Activated T-cell treated with anti-CD3 and anti-CD28 coated beads, Interleukin-2, amount 50 U/mL, for 72 hours (primary cell): ENCODE measurements at regions not wholly inside any gene's neighbourhood (a gene's known extent, or its start where the extent isn't known, plus 50 kb on each side); places are given as distances from the start of the nearest gene placed in this dataset.

ENCODE experiments used
- ATAC-seq, 2 donors: fragments of 150-1000 bp; cut with Tn5 transposase; replicated peaks in 1 of 2; 2 replicates each; pipeline ENCODE4 v1.10.0; 2021; ENCODE audit warnings: moderate library complexity in 2 of 2, mild to moderate bottlenecking in 1 of 2
- DNase-seq, 2 donors: peaks; one replicate each; pipeline ENCODE4 v3.0.0; 2021 to 2022; ENCODE audit warnings: mixed read lengths in 1 of 2
- H3K27ac Mint-ChIP-seq: one replicate; pipeline ENCODE4 v1.8.0; 2022; ENCODE audit warnings: mild to moderate bottlenecking, moderate library complexity, mixed read lengths
- H3K27me3 Mint-ChIP-seq: one replicate; pipeline ENCODE4 v1.8.0; 2022; ENCODE audit warnings: low read depth, mixed read lengths
- H3K36me3 Mint-ChIP-seq, 2 donors: one replicate each; pipeline ENCODE4 v1.8.0; 2022; ENCODE audit warnings: mixed read lengths in 2 of 2, mild to moderate bottlenecking in 1 of 2; ENCODE audit not compliant: insufficient read depth in 2 of 2
- H3K4me1 Mint-ChIP-seq: one replicate; pipeline ENCODE4 v1.8.0; 2022; ENCODE audit warnings: low read depth, mixed read lengths
- H3K4me3 Mint-ChIP-seq, 2 donors: one replicate each; pipeline ENCODE4 v1.8.0; 2022; ENCODE audit warnings: mild to moderate bottlenecking in 2 of 2, mixed read lengths in 2 of 2, moderate library complexity in 2 of 2
- H3K9me3 Mint-ChIP-seq, 2 donors: one replicate each; pipeline ENCODE4 v1.8.0; 2022; ENCODE audit warnings: mixed read lengths in 2 of 2

DNA sequence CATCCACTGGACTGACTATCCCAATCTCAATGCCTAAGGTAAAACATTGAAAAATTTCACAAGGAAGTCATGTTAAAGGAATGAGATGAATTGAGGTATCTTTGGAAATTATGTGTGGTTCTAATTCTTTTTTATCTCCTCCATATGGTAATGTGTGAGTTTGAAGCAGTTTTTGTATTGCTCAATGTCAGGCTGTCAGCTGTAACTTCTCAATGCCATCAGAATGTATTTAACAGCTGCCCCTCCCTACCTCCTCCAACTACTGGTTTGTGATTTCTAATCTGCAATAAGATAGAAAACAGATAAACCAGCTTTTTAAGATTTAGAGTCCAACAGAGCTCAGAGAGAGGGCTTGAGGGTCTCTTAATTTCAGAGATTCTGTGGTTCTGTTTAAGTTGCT, 1005.8 kb upstream of the ADGRB3 start:
- Mint-ChIP-seq H3K4me1 (no peaks in the 10 kb centered on the region), H3K27ac (no peak overlapping the region), H3K27me3 (no peaks in the 10 kb centered on the region), H3K4me3 (no peak overlapping the region), H3K9me3 (peaks cover 5% of the 10 kb centered on the region in 2 donors), H3K36me3 (no peaks in the 10 kb centered on the region)
- DNase-seq (no peak), ATAC-seq (no peak)

- Mint-ChIP-seq H3K27me3 (no peaks in the 10 kb centered on the region), H3K9me3 (peaks cover 6 to 14% of the 10 kb centered on the region in 2 donors), H3K36me3 (no peaks in the 10 kb centered on the region), H3K4me1 (no peaks in the 10 kb centered on the region), H3K27ac (no peak overlapping the region), H3K4me3 (no peak overlapping the region)
- ATAC-seq (no peak), DNase-seq (no peak)
These were observed 1019.3 kb upstream of the ADGRB3 start for GRCh38 chr6:67615796-67616195.

GRCh38 chr6:67608099-67608749, 1026.9 kb upstream of the ADGRB3 start:
- no peaks in the 10 kb centered on the region for H3K27me3 Mint-ChIP-seq
- peaks cover 0 to 4% of the 10 kb centered on the region in 2 donors for H3K36me3 Mint-ChIP-seq
- no peak overlapping the region for H3K27ac Mint-ChIP-seq
- peaks cover 3 to 13% of the 10 kb centered on the region in 2 donors for H3K9me3 Mint-ChIP-seq
- H3K4me3 Mint-ChIP-seq, result no peak overlapping the region
- DNase-seq (no peak), ATAC-seq (no peak)
- H3K4me1 Mint-ChIP-seq, result no peaks in the 10 kb centered on the region

GRCh38 chr6:67606906-67607828, 1027.9 kb upstream of the ADGRB3 start:
- H3K4me3 Mint-ChIP-seq, result no peak overlapping the region
- H3K4me1 Mint-ChIP-seq, result no peaks in the 10 kb centered on the region
- ATAC-seq, result no peak
- no peak overlapping the region for H3K27ac Mint-ChIP-seq
- peaks cover 0 to 4% of the 10 kb centered on the region in 2 donors for H3K36me3 Mint-ChIP-seq
- no peaks in the 10 kb centered on the region for H3K27me3 Mint-ChIP-seq
- DNase-seq, result no peak
- peaks cover 0 to 9% of the 10 kb centered on the region in 2 donors for H3K9me3 Mint-ChIP-seq

GRCh38 chr6:67594366-67594765, 1040.7 kb upstream of the ADGRB3 start:
- Mint-ChIP-seq H3K36me3 (peaks cover 0 to 2% of the 10 kb centered on the region in 2 donors), H3K27ac (no peak overlapping the region), H3K4me1 (no peaks in the 10 kb centered on the region), H3K27me3 (no peaks in the 10 kb centered on the region), H3K9me3 (peaks cover 4 to 8% of the 10 kb centered on the region in 2 donors), H3K4me3 (no peak overlapping the region)
- DNase-seq (no peak), ATAC-seq (no peak)

DNA sequence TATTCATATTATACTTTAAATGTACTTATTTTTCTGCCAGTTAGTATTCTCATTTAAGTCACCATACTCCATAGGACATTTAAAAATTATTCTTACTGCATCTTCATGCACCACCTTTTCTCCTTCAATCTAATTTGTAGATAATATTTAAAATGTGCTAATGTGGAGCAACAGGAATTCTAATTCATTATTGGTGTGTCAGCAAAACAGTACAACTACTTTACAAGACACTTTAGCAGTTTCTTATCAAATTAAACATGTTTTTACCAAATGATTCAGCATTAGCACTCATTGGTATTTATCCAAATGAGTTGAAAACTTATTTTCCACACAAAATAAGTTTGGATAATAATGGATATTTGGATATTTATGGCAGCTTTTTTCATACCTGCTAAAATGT, 1041.8 kb upstream of the ADGRB3 start:
- Mint-ChIP-seq H3K4me3 (no peak overlapping the region), H3K4me1 (no peaks in the 10 kb centered on the region), H3K27ac (no peak overlapping the region), H3K27me3 (no peaks in the 10 kb centered on the region), H3K9me3 (peaks cover 4 to 8% of the 10 kb centered on the region in 2 donors), H3K36me3 (peaks cover 0 to 2% of the 10 kb centered on the region in 2 donors)
- DNase-seq (no peak), ATAC-seq (no peak)

GRCh38 chr6:67591910-67592309, 1043.2 kb upstream of the ADGRB3 start:
- DNase-seq, result no peak
- Mint-ChIP-seq H3K36me3 (peaks cover 0 to 2% of the 10 kb centered on the region in 2 donors), H3K4me1 (no peaks in the 10 kb centered on the region), H3K27me3 (no peaks in the 10 kb centered on the region), H3K4me3 (no peak overlapping the region), H3K9me3 (peaks cover 7 to 8% of the 10 kb centered on the region in 2 donors), H3K27ac (no peak overlapping the region)
- no peak for ATAC-seq

GRCh38 chr6:67567842-67568241, 1067.2 kb upstream of the ADGRB3 start:
- ATAC-seq, result no peak
- no peaks in the 10 kb centered on the region for H3K27me3 Mint-ChIP-seq
- DNase-seq, result no peak
- H3K4me1 Mint-ChIP-seq, result no peaks in the 10 kb centered on the region
- H3K9me3 Mint-ChIP-seq, result peaks cover 3 to 5% of the 10 kb centered on the region in 2 donors
- H3K27ac Mint-ChIP-seq, result no peak overlapping the region
- no peak overlapping the region for H3K4me3 Mint-ChIP-seq
- H3K36me3 Mint-ChIP-seq, result peaks cover 2 to 3% of the 10 kb centered on the region in 2 donors

- no peak overlapping the region for H3K27ac Mint-ChIP-seq
- H3K27me3 Mint-ChIP-seq, result no peaks in the 10 kb centered on the region
- H3K4me1 Mint-ChIP-seq, result no peaks in the 10 kb centered on the region
- DNase-seq, result no peak
- H3K36me3 Mint-ChIP-seq, result peaks cover 0 to under 1% of the 10 kb centered on the region in 2 donors
- no peak overlapping the region for H3K4me3 Mint-ChIP-seq
- peaks cover 4 to 8% of the 10 kb centered on the region in 2 donors for H3K9me3 Mint-ChIP-seq
- no peak for ATAC-seq
These were observed 1071.4 kb upstream of the ADGRB3 start for GRCh38 chr6:67563671-67564070.

- H3K4me1 Mint-ChIP-seq, result no peaks in the 10 kb centered on the region
- peaks cover 0 to 2% of the 10 kb centered on the region in 2 donors for H3K36me3 Mint-ChIP-seq
- H3K9me3 Mint-ChIP-seq, result peaks cover 11 to 12% of the 10 kb centered on the region in 2 donors
- no peak overlapping the region for H3K4me3 Mint-ChIP-seq
- no peaks in the 10 kb centered on the region for H3K27me3 Mint-ChIP-seq
- ATAC-seq (no peak), DNase-seq (no peak)
- no peak overlapping the region for H3K27ac Mint-ChIP-seq
These were observed 1075.0 kb upstream of the ADGRB3 start for GRCh38 chr6:67560068-67560467.

- no peak for ATAC-seq
- no peak for DNase-seq
These were observed 1076.1 kb upstream of the ADGRB3 start for GRCh38 chr6:67558985-67559384.

GRCh38 chr6:67544851-67545452, 1090.1 kb upstream of the ADGRB3 start:
- no peak for ATAC-seq
- no peaks in the 10 kb centered on the region for H3K27me3 Mint-ChIP-seq
- H3K9me3 Mint-ChIP-seq, result peaks cover 14 to 16% of the 10 kb centered on the region in 2 donors
- H3K4me1 Mint-ChIP-seq, result no peaks in the 10 kb centered on the region
- no peak overlapping the region for H3K4me3 Mint-ChIP-seq
- H3K27ac Mint-ChIP-seq, result no peak overlapping the region
- peaks cover 0 to 3% of the 10 kb centered on the region in 2 donors for H3K36me3 Mint-ChIP-seq
- DNase-seq, result no peak

More at GRCh38 chr6:67558985-67559384, 1076.1 kb upstream of the ADGRB3 start:
- H3K4me1 Mint-ChIP-seq, result no peaks in the 10 kb centered on the region
- H3K9me3 Mint-ChIP-seq, result peaks cover 14 to 15% of the 10 kb centered on the region in 2 donors
- H3K36me3 Mint-ChIP-seq, result peaks cover 0 to 2% of the 10 kb centered on the region in 2 donors
- no peaks in the 10 kb centered on the region for H3K27me3 Mint-ChIP-seq
- no peak overlapping the region for H3K27ac Mint-ChIP-seq
- no peak overlapping the region for H3K4me3 Mint-ChIP-seq

GRCh38 chr6:67541586-67541985, 1093.5 kb upstream of the ADGRB3 start:
- H3K36me3 Mint-ChIP-seq, result peaks cover 0 to 3% of the 10 kb centered on the region in 2 donors
- H3K4me3 Mint-ChIP-seq, result no peak overlapping the region
- ATAC-seq (no peak), DNase-seq (no peak)
- H3K9me3 Mint-ChIP-seq, result peaks cover 13 to 14% of the 10 kb centered on the region in 2 donors
- no peaks in the 10 kb centered on the region for H3K27me3 Mint-ChIP-seq
- H3K4me1 Mint-ChIP-seq, result no peaks in the 10 kb centered on the region
- H3K27ac Mint-ChIP-seq, result no peak overlapping the region
